GM12872 (cell line): ENCODE measurements at regions not wholly inside any gene's neighbourhood (a gene's known extent, or its start where the extent isn't known, plus 50 kb on each side); places are given as distances from the start of the nearest gene placed in this dataset.

ENCODE experiments used
- TF ChIP-seq, protein P1 (sequence below): IDR thresholded peaks from 3 replicates; pipeline ENCODE4 v1.5.1; 2011; ENCODE audit warnings: low read depth, mild to moderate bottlenecking, low read length, moderate library complexity; ENCODE audit not compliant: insufficient read depth

GRCh38 chr4:160251522-160252170 is 1148.8 kb downstream of the RAPGEF2 start:
- TF ChIP-seq, protein P1, sequence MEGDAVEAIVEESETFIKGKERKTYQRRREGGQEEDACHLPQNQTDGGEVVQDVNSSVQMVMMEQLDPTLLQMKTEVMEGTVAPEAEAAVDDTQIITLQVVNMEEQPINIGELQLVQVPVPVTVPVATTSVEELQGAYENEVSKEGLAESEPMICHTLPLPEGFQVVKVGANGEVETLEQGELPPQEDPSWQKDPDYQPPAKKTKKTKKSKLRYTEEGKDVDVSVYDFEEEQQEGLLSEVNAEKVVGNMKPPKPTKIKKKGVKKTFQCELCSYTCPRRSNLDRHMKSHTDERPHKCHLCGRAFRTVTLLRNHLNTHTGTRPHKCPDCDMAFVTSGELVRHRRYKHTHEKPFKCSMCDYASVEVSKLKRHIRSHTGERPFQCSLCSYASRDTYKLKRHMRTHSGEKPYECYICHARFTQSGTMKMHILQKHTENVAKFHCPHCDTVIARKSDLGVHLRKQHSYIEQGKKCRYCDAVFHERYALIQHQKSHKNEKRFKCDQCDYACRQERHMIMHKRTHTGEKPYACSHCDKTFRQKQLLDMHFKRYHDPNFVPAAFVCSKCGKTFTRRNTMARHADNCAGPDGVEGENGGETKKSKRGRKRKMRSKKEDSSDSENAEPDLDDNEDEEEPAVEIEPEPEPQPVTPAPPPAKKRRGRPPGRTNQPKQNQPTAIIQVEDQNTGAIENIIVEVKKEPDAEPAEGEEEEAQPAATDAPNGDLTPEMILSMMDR = no peak

GRCh38 chr4:160257318-160257717 is 1154.4 kb downstream of the RAPGEF2 start:
- TF ChIP-seq, protein P1 = no peak

DNA sequence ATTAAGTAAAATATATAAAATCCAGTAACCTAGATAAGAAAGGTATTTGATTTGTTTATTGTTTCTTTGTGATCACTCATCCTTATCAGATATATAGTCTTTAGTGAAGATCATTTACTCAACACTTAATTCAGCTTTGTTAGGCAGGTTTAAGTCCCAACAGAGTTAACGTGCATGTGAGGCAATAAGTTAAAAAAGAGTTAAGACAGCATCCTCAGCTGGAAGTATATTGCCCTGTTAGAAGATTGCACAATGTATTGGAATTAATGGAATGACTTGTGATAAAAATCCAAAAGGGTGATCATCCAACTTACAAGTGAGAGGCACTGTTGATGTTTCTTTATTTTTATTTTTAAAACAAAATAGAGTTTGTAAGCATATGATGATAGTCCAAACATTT is 1162.1 kb downstream of the RAPGEF2 start:
- TF ChIP-seq, protein P1 = no peak

GRCh38 chr4:160265836-160266235 is 1163.0 kb downstream of the RAPGEF2 start:
- TF ChIP-seq, protein P1 = no peak

GRCh38 chr4:160276785-160277325 is 1174.0 kb downstream of the RAPGEF2 start:
- TF ChIP-seq, protein P1 = no peak

- TF ChIP-seq, protein P1 = no peak
Measured at GRCh38 chr4:160283081-160283480, 1180.2 kb downstream of the RAPGEF2 start.

DNA sequence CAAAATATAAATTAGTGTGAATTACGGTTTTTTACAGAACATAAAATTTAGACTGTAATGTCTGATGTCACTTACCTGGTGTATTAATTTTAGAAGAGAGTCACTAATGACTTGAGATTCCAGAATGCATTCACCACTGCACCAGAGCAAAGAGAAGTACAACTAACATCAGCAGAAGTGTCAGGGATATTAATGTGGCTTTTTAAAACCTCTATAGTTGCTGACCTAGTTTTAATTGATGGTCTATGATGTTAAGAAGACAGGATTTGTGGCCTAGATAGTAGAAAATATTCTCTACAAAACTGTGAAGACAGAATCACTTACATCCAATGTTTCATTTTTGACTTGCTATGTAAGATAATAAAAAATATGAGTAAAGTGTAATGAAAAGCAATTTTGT is 1181.6 kb downstream of the RAPGEF2 start:
- TF ChIP-seq, protein P1 = no peak

GRCh38 chr4:160286051-160286450 is 1183.2 kb downstream of the RAPGEF2 start:
- TF ChIP-seq, protein P1 = no peak
